ENCODE measurements at regions not wholly inside any gene's neighbourhood (a gene's known extent, or its start where the extent isn't known, plus 50 kb on each side); places are given as distances from the start of the nearest gene placed in this dataset.

GRCh38 chr1:101290922-101291561 is 54.2 kb downstream of the S1PR1 start:
- no peak for DNase-seq

DNA sequence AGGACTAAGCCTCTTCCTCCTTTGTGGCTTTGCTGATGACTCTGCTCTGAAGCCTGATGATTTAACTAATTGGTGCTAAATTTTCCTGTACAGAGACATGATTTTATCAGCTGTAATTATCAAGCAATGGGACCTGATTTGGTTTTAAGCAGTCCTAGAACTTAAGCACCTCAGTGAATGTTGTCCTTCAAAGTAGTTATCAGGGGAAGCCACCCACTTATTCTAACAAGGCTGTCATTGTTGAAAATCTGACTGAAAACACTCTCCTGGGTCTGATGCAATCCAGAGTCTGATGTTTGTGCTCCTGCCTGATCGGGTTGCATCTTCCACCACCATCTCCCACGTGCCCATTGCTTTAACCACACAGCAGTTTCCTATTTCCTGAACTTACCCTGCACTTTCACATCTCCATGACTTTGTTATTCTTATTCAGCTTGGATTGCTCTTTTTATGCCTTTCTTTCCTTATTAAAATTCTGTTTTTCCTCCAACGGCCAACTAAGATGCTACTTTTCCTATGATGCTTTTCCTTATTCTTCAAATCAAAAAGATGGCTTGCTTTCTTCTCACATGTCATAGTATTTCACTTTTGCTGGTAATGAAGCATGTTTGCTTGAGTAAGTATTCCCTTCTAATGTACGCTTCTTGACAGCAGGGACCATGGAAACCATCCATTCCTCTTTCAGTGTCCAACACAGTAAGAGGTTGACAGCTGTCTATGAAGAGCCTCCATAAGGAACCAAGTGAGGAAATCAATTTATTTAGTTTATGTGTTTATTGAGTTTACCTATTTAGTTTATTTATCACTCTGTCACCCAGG is 55.0 kb downstream of the S1PR1 start:
- DNase-seq: no peak

DNA sequence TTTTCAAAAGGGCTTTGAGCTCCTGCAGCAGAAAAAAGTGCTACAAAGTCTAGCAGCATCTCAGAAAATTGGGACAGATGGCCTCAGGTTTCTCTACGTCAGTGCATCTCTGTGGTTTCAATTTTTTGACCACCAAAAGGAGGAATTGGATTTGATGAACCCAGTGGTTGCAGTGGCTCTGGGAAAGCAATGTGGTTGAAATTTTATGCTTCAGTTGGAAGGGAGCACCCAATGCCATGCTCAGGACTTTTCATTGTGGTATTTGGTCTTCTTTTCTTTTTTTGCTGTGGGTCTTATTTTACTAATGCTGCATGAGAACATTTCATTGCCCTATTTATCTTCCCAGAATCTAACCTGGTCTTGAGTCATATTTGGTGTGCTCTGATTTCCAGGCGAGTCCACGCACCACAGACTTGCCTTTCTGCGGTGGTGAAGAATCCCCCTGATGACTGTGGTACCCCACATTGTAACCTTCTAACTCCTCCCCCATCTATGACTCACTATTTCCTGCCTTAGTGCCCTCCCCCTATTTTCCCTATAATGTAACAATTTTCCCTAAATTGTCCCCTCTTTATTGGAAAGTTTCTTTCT is 56.7 kb downstream of the S1PR1 start:
- DNase-seq: no peak

GRCh38 chr1:101295209-101295608 is 58.4 kb downstream of the S1PR1 start:
- DNase-seq: no peak

- DNase-seq: no peak
Observed at GRCh38 chr1:101298663-101299062, 61.8 kb downstream of the S1PR1 start.

DNA sequence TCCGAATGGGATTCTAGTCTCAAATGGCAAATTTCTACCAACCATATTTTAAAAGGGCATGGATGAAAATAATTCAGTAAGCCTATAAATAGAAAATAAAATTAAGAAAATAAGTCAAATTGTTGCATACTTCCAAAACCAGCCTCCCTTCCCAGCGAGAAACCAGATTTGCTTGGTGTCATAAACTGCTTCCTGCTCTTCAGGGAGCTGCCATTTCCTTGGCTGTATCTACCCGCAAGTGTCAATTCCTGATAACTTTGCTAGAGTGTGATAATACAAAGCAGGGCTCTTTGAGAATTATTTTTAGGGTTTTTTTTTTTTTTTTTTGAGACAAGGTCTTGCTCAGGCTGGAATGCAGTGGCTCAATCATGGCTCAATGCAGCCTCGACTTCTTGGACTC is 62.3 kb downstream of the S1PR1 start:
- no peak for DNase-seq

DNA sequence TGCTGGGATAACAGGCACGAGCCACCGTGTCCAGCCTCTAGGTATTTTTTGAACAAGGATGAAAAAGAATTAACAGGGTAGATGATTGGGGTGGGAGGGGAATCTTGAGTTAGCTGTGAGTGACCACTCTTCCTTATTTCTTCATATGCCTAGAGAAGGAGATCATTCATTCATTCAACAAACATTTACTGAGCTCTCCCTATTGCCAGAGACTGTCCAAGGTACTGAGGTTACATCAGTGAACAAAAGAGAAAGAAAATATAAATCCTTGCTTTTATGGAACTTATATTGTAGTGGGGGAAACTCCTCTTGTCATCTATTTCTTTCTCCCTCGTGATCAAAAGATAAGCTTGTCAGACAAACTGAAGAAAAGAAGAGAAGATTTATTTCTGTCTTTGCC is 62.9 kb downstream of the S1PR1 start:
- DNase-seq: no peak

GRCh38 chr1:101300916-101301315 is 64.1 kb downstream of the S1PR1 start:
- DNase-seq: no peak

DNA sequence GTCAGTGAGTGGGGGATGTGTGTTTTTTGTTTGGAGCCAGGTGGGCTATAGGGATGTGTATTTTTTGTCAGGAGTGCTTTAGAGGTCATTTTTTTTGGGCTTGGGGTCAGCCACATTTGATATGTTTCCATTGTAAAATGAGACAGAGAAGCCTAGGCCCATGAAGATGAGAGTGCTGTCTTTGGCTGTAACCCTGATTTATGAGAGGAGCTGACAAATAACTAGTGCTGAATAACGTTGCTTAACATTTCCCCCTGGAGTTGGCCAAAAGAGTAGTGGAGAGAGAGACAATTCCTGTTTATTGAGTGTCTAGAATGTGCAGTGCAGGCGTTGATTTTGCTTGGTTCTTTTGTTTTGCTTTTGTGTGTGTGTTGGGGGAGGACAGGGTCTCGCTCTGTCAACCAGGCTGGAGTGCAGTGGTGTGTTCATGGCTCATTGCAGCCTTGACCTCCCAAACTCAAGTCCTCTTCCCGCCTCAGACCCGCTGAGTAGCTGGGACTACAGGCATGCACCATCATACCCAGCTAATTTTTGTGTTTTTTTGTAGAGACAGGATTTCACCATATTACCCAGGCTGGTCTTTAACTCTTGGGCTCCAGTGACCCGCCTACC is 64.7 kb downstream of the S1PR1 start:
- DNase-seq: no peak

DNA sequence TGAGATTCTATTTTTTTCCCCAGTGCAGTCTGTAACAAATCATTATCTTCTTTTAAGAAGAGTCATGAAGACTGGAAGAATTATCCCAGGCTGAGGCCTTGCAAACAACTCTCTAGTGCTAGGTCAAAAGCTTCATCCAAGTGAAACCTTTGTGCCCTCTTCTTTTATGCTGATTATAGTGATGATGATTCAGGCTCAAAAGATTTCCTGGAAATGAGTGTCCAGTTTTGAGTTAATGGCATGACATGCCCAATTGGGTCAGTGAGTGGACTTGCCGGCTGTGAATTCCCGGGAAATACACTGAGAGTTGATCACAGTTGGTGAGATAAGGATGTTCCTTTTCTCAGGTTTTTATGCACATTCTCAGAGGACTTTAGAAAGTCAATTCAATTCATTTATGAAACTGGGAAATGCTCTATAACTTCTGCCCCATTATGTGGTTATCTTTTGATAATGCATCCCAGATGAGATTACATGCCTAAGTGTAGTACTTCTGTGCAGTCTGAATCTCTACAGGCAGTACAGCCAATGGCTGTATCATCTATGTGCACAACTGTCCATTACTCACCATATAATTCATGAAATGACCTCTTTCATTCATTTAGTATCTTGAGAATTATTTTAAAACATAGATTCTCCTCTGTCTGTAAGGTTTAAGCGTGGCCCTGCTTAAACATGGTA is 66.2 kb downstream of the S1PR1 start:
- no peak for DNase-seq

- DNase-seq: no peak
Observed at GRCh38 chr1:101307985-101308689, 71.3 kb downstream of the S1PR1 start.

- no peak for DNase-seq
Observed at GRCh38 chr1:101308935-101309333, 72.1 kb downstream of the S1PR1 start.

- DNase-seq: no peak
Observed at GRCh38 chr1:101309334-101310311, 72.8 kb downstream of the S1PR1 start.

GRCh38 chr1:101310506-101310905 is 73.7 kb downstream of the S1PR1 start:
- no peak for DNase-seq

GRCh38 chr1:101311146-101311920 is 74.5 kb downstream of the S1PR1 start:
- DNase-seq: no peak

DNA sequence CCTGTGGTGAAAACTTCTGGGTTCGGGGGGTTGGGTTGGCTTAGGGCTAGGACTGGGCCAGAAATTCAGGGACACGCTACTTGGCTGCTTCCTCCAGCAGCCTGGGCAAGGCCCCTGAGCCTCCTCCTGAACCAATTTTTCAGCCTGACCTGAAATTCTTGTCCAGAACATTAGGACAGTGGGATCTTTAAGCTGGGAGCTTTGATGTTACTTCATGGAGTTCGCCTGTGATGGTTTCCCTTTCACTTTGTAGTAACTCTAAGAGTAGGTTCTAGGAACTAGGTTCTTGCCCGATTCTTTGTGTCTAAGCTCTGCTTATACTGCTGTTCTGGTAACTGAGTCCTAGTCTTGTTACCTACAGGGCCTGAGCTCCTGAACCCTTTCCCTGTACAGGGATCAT is 75.3 kb downstream of the S1PR1 start:
- no peak for DNase-seq

DNA sequence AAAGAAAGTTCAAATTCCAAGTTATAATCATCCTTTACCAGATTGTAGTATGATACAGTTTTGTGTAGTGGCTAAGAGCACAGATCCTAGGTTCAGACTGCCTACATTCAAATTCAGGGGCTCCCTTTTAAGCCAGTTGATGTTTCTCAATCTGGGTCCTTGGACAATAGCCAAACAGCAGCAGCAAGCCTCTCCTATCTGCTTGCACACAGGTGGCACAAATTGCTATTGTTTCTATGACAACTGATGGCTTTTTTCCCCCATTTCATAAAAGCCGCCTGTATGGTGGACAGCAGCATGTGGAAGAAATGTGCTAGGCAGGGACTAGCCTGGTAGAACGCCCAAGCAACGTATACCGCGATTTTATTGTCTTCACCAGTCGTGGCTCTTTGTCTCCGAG is 76.5 kb downstream of the S1PR1 start:
- DNase-seq: no peak

GRCh38 chr1:101314244-101314643 is 77.4 kb downstream of the S1PR1 start:
- DNase-seq: no peak

DNA sequence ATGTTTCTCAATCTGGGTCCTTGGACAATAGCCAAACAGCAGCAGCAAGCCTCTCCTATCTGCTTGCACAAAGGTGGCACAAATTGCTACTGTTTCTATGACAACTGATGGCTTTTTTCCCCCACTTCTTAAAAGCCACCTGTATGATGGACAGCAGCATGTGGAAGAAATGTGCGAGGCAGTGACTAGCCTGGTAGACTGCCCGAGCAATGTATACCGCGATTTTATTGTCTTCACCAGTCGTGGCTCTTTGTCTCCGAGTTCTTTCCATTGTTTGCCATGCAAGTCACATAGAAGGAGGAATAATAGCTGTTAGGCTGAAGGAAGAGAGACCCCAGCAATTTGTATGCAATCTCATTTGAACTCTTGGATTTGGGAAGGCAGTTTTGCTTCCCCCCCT is 79.4 kb downstream of the S1PR1 start:
- no peak for DNase-seq

DNA sequence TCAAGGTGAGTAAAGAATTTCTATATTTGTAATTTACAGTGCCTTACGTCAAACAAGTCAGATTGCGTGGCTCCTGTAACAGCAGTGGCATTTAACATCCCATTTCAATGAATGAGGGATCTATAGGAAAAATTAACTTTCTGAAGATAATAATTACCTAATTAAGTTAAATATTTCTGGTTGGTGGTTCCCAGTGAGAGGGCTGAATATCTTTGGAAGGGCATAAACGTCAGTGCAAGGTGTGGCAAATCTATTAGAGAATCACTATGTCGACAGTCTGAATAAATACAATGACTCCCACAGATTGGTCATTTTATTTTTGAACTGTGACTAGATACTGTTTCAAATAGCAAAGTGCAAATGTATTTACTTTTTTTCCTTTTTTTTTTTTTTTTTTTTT is 80.0 kb downstream of the S1PR1 start:
- no peak for DNase-seq

DNA sequence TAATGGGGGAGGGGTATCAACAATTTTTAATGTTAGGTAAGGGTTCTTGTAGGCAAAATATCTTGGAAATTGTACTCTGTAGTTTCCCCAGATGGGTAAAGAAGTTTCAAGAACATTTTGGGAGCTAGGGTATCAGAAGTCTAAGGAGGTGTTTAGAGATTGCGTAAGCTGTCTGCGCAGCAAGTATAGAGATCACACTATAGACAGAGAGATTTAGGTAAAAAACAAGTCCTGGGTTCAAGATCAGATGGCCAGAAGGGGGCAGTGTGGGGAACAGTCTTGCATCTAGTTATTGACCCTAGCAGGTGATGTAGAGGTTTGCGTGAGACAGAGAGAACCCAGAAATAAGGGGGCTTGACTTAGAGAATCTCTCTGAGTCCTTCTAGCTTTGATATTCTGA is 80.8 kb downstream of the S1PR1 start:
- DNase-seq: no peak

Data from NCI-H2171 (cell line).